Sciatic nerve (tissue), 2 donors: ENCODE measurements at regions not wholly inside any gene's neighbourhood (a gene's known extent, or its start where the extent isn't known, plus 50 kb on each side); places are given as distances from the start of the nearest gene placed in this dataset.
"Not testable (repeated sequence)": the region's sequence is repeated elsewhere in the genome, so short reads cannot be mapped to it uniquely, and the experiment has no call there.

Experiments used
- ATAC-seq: fragments of 200-7000 bp; cut with Tn5 transposase; one replicate; pipeline ENCODE4 v1.9.1; 2020; ENCODE audit warnings: mild to moderate bottlenecking, moderate library complexity
- DNase-seq: peaks from one replicate; pipeline ENCODE4 v3.0.0-alpha.2; 2020; ENCODE audit warnings: low spot score
- intact Hi-C: fragments of 100-400 bp; cut with DNase I; formaldehyde crosslinking; loops from one replicate; pipeline ENCODE4 v1.14.2; 2022
- donor health status: DM: no; HTN: no; CAD: no.
- donor health status: DM: no; HTN: no; CAD: no.

DNA sequence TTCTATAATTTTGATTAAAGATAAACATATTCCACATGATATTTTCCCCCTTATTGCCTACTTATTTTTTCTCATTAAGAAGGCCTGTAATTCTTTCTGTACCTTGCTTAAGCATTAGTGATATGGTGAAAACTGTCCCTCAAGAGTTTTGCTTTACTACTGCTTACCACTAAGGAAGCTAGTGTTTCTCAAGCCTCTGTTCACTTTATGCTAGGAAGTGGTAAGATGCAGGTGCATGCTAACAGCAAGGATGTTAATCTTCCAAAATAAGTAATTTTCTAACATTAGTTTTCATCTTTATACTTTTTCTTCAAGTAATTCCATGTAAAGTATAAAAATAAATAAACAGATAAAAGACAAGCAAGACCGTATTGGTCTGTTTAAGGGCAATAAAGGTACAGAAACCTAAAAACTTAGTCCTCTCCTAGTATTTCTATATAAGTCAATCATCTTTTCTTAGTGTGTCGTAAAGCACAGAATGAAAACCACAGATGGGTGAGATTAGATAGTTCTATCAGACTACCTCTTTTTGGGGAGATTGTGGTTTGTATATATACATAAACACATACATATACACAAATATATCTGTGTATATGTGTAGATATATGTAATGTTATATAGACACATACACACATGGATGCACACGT is 731.0 kb upstream of the CNTN5 start:
- no peak for ATAC-seq
- intact Hi-C loops: no loop called here
- DNase-seq: no peak

- no peak for DNase-seq
- ATAC-seq: no peak
- intact Hi-C loops: no loop called here
Measured at GRCh38 chr11:98296091-98296880, 724.5 kb upstream of the CNTN5 start.

- ATAC-seq (no peak), DNase-seq (no peak)
- intact Hi-C loops: no loop called here
Measured at GRCh38 chr11:98300719-98301118, 720.0 kb upstream of the CNTN5 start.

GRCh38 chr11:98307827-98308491 is 712.8 kb upstream of the CNTN5 start:
- intact Hi-C loops: no loop called here
- DNase-seq: no peak
- ATAC-seq: no peak

GRCh38 chr11:98330306-98330705 is 690.4 kb upstream of the CNTN5 start:
- intact Hi-C loops, ATAC-seq: not testable (repeated sequence)

GRCh38 chr11:98358551-98358950 is 662.2 kb upstream of the CNTN5 start:
- intact Hi-C loops: no loop called here
- no peak for DNase-seq
- ATAC-seq: no peak

More at GRCh38 chr11:98330306-98330705, 690.4 kb upstream of the CNTN5 start:
- DNase-seq: not testable (repeated sequence)

DNA sequence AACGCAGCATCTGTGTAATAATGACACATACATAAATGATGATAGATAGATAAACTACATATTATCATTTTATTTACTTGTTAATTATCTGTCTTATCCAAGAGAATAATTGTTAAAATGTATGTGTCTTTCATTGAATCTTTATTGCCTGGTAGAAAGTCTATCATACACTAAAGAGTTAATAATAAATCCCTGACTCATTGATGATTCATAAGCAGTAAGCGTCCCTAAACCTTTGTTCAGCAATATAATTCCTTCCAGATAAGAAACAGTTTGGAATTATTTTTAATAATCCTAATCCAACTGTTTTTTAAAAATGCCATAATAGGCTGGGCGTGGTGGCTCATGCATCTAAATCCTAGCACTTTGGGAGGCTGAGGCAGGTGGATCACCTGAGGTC is 655.6 kb upstream of the CNTN5 start:
- intact Hi-C loops: no loop called here
- ATAC-seq: no peak

DNA sequence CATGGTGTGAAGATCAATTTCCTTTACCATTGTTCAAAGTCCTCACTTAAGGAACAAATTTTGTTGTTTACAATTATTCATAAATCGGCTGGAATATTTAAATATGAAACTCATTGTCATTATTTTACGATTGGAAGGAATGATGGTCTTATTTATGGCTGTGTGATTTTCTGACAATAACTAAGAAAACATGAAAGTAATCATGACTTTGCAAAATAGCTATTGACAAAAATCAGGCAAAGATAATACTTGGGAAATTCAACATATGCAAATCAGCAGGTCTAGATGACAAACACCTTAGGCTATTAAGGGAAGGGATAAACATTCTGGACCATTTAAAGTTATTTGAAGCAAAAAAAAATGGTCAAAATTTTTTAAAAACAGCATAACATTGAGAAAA is 654.8 kb upstream of the CNTN5 start:
- ATAC-seq (no peak), DNase-seq (no peak)
- intact Hi-C loops: no loop called here

More for the DNA sequence above, 655.6 kb upstream of the CNTN5 start:
- no peak for DNase-seq

GRCh38 chr11:98390391-98390790 is 630.4 kb upstream of the CNTN5 start:
- ATAC-seq (no peak), DNase-seq (no peak)
- intact Hi-C loops: no loop called here

- ATAC-seq, intact Hi-C loops, DNase-seq: not testable (repeated sequence)
Measured at GRCh38 chr11:98394500-98394899, 626.2 kb upstream of the CNTN5 start.

DNA sequence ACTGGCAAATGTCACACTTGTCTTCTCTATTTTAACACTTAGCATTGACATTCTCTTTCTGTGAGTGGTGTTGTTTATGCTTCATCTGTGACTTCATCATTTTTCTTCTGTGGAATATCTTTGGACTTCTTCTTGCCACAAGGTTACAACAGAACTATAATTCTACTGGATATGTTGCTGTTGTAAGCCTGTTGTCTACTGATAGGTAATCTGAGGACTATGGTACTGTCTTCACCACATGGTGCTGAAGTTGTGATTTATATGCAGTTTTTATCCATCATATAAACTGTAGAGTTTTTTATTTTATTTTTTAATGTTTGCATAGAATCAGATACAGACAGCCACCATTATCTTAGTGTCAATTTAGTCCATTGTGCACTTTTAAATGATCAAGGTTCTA is 622.2 kb upstream of the CNTN5 start:
- ATAC-seq (no peak), DNase-seq (no peak)
- intact Hi-C loops: no loop called here

- DNase-seq: no peak
- intact Hi-C loops: no loop called here
- ATAC-seq: no peak
Measured at GRCh38 chr11:98409069-98409468, 611.7 kb upstream of the CNTN5 start.

- ATAC-seq: no peak
- intact Hi-C loops: no loop called here
- DNase-seq: no peak
Measured at GRCh38 chr11:98411777-98412176, 609.0 kb upstream of the CNTN5 start.

DNA sequence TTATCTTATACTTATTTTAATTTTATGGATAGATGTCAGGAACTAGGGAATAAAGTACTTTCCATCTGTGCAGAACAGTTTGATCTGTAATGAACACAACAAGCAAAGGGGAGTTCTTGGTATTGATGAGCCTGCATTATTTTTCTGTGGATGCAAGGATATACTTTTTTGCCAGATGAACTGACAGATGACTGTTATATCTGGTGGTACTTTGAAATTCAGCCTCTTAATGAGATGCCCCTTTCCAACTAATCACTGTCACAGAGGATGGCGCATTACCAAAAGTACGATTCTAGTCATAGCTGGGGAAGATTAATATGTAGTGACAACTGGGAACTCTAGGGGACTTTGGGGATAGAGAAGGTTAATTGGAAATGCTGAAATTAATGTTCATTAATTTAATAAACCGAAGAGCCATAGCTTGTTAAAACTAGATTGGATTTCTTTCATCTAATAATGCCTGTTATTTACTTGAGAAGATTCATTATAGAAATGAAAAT is 603.4 kb upstream of the CNTN5 start:
- DNase-seq: no peak
- ATAC-seq: no peak
- intact Hi-C loops: no loop called here

GRCh38 chr11:98423933-98424332 is 596.8 kb upstream of the CNTN5 start:
- no peak for DNase-seq

DNA sequence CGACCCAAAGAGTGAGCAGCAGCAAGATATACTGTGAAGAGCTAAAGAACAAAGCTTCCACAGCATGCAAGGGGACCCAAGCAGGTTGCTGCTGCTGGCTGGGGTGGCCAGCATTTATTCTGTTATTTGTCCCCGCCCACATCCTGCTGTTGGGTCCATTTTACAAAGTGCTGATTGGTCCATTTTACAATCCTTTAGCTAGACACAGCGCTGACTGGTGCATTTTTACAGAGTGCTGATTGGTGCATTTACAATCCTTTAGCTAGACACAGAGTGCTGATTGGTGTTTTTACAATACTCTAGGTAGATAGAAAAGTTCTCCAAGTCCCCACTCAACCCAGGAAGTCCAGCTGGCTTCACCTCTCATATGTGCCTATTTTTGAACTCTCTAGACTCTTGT is 596.0 kb upstream of the CNTN5 start:
- DNase-seq, ATAC-seq: not testable (repeated sequence)

More at GRCh38 chr11:98423933-98424332, 596.8 kb upstream of the CNTN5 start:
- intact Hi-C loops: no loop called here
- no peak for ATAC-seq

GRCh38 chr11:98431463-98432359 is 589.0 kb upstream of the CNTN5 start:
- ATAC-seq (no peak), DNase-seq (no peak)
- intact Hi-C loops: loop anchor here (5.0 kb wide), 1 partner anchor 166 kb away; no protein-coding TSS in a partner anchor

More for the DNA sequence above, 596.0 kb upstream of the CNTN5 start:
- intact Hi-C loops: not testable (repeated sequence)

- ATAC-seq: no peak
- no peak for DNase-seq
- intact Hi-C loops: loop anchor here (5.0 kb wide), 1 partner anchor 163 kb away; no protein-coding TSS in a partner anchor
Measured at GRCh38 chr11:98434296-98434695, 586.5 kb upstream of the CNTN5 start.

GRCh38 chr11:98453378-98453777 is 567.4 kb upstream of the CNTN5 start:
- intact Hi-C loops: no loop called here
- DNase-seq (no peak), ATAC-seq (no peak)
